CD14-positive monocyte (primary cell): ENCODE measurements at regions not wholly inside any gene's neighbourhood (a gene's known extent, or its start where the extent isn't known, plus 50 kb on each side); places are given as distances from the start of the nearest gene placed in this dataset.

Experiments used
- DNase-seq, 3 donors: peaks; one replicate each; pipeline ENCODE4 v3.0.0-alpha.2; 2011 to 2022
- H2AFZ ChIP-seq: 2 replicates; pipeline ENCODE4 v1.6.0; 2012; ENCODE audit warnings: mild to moderate bottlenecking, low read depth, low read length, inconsistent platforms; ENCODE audit not compliant: insufficient read depth, poor library complexity, severe bottlenecking
- H3K27ac ChIP-seq, 2 donors: 1 replicate in 1 of 2; 2 replicates in 1 of 2; pipeline ENCODE4 v1.5.1; 2012 to 2013; ENCODE audit warnings: low read length in 2 of 2, control low read depth in 1 of 2, inconsistent platforms in 1 of 2, low read depth in 1 of 2, mild to moderate bottlenecking in 1 of 2
- H3K27me3 ChIP-seq, 2 donors: one replicate each; pipeline versions ENCODE4 v1.6.0 to v1.6.1; 2011 to 2013; ENCODE audit warnings: low read length in 2 of 2; ENCODE audit not compliant: control insufficient read depth in 2 of 2, insufficient read depth in 2 of 2
- H3K36me3 ChIP-seq, 2 donors: replicated peaks in 1 of 2; 1 replicate in 1 of 2; 2 replicates in 1 of 2; pipeline versions ENCODE4 v1.5.1 to v1.6.1; 2012 to 2013; ENCODE audit warnings: low read length in 2 of 2, control low read depth in 1 of 2, inconsistent platforms in 1 of 2, mild to moderate bottlenecking in 1 of 2; ENCODE audit not compliant: insufficient read depth in 2 of 2, control insufficient read depth in 1 of 2
- H3K4me1 ChIP-seq, 2 donors: 1 replicate in 1 of 2; 2 replicates in 1 of 2; pipeline versions ENCODE4 v1.5.1 to v1.6.1; 2012 to 2013; ENCODE audit warnings: low read length in 2 of 2, control low read depth in 1 of 2, inconsistent platforms in 1 of 2, mild to moderate bottlenecking in 1 of 2, moderate library complexity in 1 of 2; ENCODE audit not compliant: insufficient read depth in 2 of 2, control insufficient read depth in 1 of 2
- H3K4me2 ChIP-seq: replicated peaks from 2 replicates; pipeline ENCODE3; 2012; ENCODE audit warnings: low read length, moderate library complexity, mild to moderate bottlenecking; ENCODE audit not compliant: poor library complexity, severe bottlenecking; ENCODE audit errors: extremely low read depth
- H3K4me3 ChIP-seq, 3 experiments: fragments of 200-600 bp in 1 of 3; sonication (generic) in 1 of 3; replicated peaks in 1 of 3; 1 replicate in 2 of 3; 2 replicates in 1 of 3; pipeline ENCODE4 v1.5.1; 2011 to 2013; ENCODE audit warnings: low read length in 3 of 3, mild to moderate bottlenecking in 3 of 3, control low read depth in 2 of 3, low read depth in 2 of 3, inconsistent platforms in 1 of 3, moderate library complexity in 1 of 3
- H3K79me2 ChIP-seq: 2 replicates; pipeline ENCODE4 v1.6.0; 2012; ENCODE audit warnings: mild to moderate bottlenecking, control low read depth, inconsistent platforms, low read length, moderate library complexity; ENCODE audit not compliant: insufficient read depth
- H3K9ac ChIP-seq: 2 replicates; pipeline ENCODE4 v1.6.0; 2017; ENCODE audit warnings: low read length, mild to moderate bottlenecking; ENCODE audit not compliant: insufficient read depth, poor library complexity, severe bottlenecking
- H3K9me3 ChIP-seq, 2 donors: replicated peaks in 1 of 2; 1 replicate in 1 of 2; 2 replicates in 1 of 2; pipeline versions ENCODE4 v1.5.1 to v1.6.1; 2012 to 2013; ENCODE audit warnings: low read length in 2 of 2, control low read depth in 1 of 2; ENCODE audit not compliant: control insufficient read depth in 1 of 2, insufficient read depth in 1 of 2
- H4K20me1 ChIP-seq: 2 replicates; pipeline ENCODE4 v1.6.0; 2012; ENCODE audit warnings: mild to moderate bottlenecking, low read length, control low read depth, moderate library complexity; ENCODE audit not compliant: insufficient read depth
- H3K27ac Mint-ChIP-seq, 7 donors: one replicate each; pipeline ENCODE4 v1.8.0; 2020; ENCODE audit warnings: mild to moderate bottlenecking in 7 of 7, mixed read lengths in 7 of 7, moderate library complexity in 6 of 7, inconsistent platforms in 2 of 7
- H3K27me3 Mint-ChIP-seq, 3 donors: one replicate each; pipeline ENCODE4 v1.8.0; 2021 to 2022; ENCODE audit warnings: low read depth in 3 of 3, mild to moderate bottlenecking in 3 of 3, mixed read lengths in 3 of 3, moderate library complexity in 3 of 3, inconsistent platforms in 1 of 3
- H3K36me3 Mint-ChIP-seq, 2 donors: one replicate each; pipeline ENCODE4 v1.8.0; 2020; ENCODE audit warnings: mixed read lengths in 2 of 2, inconsistent platforms in 1 of 2, mild to moderate bottlenecking in 1 of 2
- H3K4me1 Mint-ChIP-seq: one replicate; pipeline ENCODE4 v1.8.0; 2020; ENCODE audit warnings: mild to moderate bottlenecking, mixed read lengths
- H3K4me3 Mint-ChIP-seq, 2 donors: one replicate each; pipeline ENCODE4 v1.8.0; 2020; ENCODE audit warnings: mild to moderate bottlenecking in 2 of 2, mixed read lengths in 2 of 2, moderate library complexity in 1 of 2
- H3K9me3 Mint-ChIP-seq, 7 donors: one replicate each; pipeline ENCODE4 v1.8.0; 2020 to 2022; ENCODE audit warnings: mixed read lengths in 7 of 7, mild to moderate bottlenecking in 6 of 7, moderate library complexity in 6 of 7, inconsistent platforms in 2 of 7
- WGBS: methylation state at CpG from one replicate; pipeline ENCODE4 v1.1.5; 2013; ENCODE audit warnings: missing lambda C conversion rate; ENCODE audit not compliant: insufficient coverage; 5-methylcytosine and 5-hydroxymethylcytosine counted together
- intact Hi-C, 2 donors: fragments of 100-400 bp; cut with micrococcal nuclease; formaldehyde crosslinking; loops; one replicate each; pipeline versions ENCODE4 v1.15.0 to v1.15.1; 2023
- TF ChIP-seq, protein P1 (sequence below): fragments of 200-600 bp; IDR thresholded peaks from one replicate; pipeline ENCODE4 v1.8.0; 2022; ENCODE audit warnings: antibody characterized with exemption, mild to moderate bottlenecking

DNA sequence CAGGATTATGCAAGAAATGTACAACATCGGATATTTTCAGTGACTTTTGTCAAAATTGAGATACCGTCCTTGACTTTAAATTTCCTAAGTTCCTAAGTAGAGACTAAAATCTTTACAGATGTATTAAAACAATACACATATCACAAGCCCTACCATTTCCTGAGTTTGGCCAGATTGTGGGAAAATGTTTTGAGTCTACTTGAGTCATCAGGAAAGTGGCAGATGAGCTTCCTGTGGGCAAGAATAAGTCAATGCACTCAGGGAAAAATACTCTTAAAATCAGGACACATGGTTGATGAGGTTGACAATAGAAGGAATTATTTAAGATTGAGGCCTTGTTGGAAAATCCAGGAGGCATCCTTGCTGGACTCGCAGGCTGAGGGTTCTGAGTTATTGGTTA lies 162.5 kb downstream of the SNX10 start:
- H3K4me1 Mint-ChIP-seq, result no peaks in the 10 kb centered on the region
- no peaks in the 10 kb centered on the region for H3K9me3 Mint-ChIP-seq
- peaks cover 0 to 3% (median under 1%) of the 10 kb centered on the region in 3 donors for H3K27me3 Mint-ChIP-seq
- TF ChIP-seq, protein P1, sequence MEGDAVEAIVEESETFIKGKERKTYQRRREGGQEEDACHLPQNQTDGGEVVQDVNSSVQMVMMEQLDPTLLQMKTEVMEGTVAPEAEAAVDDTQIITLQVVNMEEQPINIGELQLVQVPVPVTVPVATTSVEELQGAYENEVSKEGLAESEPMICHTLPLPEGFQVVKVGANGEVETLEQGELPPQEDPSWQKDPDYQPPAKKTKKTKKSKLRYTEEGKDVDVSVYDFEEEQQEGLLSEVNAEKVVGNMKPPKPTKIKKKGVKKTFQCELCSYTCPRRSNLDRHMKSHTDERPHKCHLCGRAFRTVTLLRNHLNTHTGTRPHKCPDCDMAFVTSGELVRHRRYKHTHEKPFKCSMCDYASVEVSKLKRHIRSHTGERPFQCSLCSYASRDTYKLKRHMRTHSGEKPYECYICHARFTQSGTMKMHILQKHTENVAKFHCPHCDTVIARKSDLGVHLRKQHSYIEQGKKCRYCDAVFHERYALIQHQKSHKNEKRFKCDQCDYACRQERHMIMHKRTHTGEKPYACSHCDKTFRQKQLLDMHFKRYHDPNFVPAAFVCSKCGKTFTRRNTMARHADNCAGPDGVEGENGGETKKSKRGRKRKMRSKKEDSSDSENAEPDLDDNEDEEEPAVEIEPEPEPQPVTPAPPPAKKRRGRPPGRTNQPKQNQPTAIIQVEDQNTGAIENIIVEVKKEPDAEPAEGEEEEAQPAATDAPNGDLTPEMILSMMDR, result no peak
- Histone ChIP-seq H3K27me3 (no peaks in the 10 kb centered on the region), H3K9me3 (no peaks in the 10 kb centered on the region), H3K4me2 (no peak overlapping the region), H3K4me3 (no peak overlapping the region), H3K9ac (no peak overlapping the region), H3K27ac (no peak overlapping the region), H4K20me1 (no peaks in the 10 kb centered on the region), H3K4me1 (no peaks in the 10 kb centered on the region), H3K36me3 (no peaks in the 10 kb centered on the region), H3K79me2 (no peaks in the 10 kb centered on the region), H2AFZ (no peak overlapping the region)
- no peak for DNase-seq
- whole genome bisulfite sequencing, result 43% methylated on average over 1 of the region's 3 CpGs
- H3K27ac Mint-ChIP-seq, result no peak overlapping the region
- intact Hi-C loops, result no loop called here
- no peaks in the 10 kb centered on the region for H3K36me3 Mint-ChIP-seq
- no peak overlapping the region for H3K4me3 Mint-ChIP-seq

DNA sequence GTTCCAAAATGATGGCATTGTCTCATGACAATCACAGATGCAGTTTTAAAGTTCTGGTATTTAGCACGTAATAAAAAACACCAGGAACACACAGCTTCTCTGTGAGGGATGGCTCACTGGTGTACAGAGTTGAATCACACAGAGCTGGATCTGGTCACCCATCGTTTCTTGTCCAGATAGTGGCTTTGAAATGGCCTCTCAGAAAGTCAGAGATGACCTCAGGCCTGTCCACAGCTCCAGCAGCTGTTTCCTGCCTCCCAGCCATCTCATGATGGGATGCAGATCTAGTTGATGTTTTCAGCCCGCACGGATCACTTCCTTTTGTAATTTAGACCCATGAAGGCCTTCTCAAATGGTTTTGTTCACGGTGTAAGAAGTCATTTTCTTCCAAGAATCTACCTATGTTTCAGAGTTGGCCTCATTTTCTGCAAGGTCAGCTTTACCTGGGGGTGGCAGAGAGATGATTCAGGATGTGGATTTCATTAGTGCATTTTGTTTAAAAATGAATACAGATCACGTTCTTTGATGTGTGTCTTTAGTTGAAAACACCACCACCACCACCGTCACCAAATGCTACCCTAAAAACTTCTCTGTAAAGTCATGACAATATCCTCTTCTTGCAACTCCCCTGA lies 166.2 kb downstream of the SNX10 start:
- no peak overlapping the region for H3K4me3 Mint-ChIP-seq
- H3K4me1 ChIP-seq, result peaks cover 5% of the 10 kb centered on the region in 2 donors
- no peak overlapping the region for H3K4me3 ChIP-seq
- no peak overlapping the region for H3K27ac ChIP-seq
- no peak overlapping the region for H3K27ac Mint-ChIP-seq
- H4K20me1 ChIP-seq, result no peaks in the 10 kb centered on the region
- DNase-seq, result no peak
- no peaks in the 10 kb centered on the region for H3K27me3 ChIP-seq
- no peak overlapping the region for H3K4me2 ChIP-seq
- no peaks in the 10 kb centered on the region for H3K9me3 Mint-ChIP-seq
- H3K4me1 Mint-ChIP-seq, result peaks cover 5% of the 10 kb centered on the region
- intact Hi-C loops, result no loop called here
- no peaks in the 10 kb centered on the region for H3K9me3 ChIP-seq
- H3K36me3 ChIP-seq, result no peaks in the 10 kb centered on the region
- H3K27me3 Mint-ChIP-seq, result peaks cover 0 to 1% (median 0%) of the 10 kb centered on the region in 3 donors
- TF ChIP-seq, protein P1, result no peak
- H2AFZ ChIP-seq, result no peak overlapping the region
- no peaks in the 10 kb centered on the region for H3K79me2 ChIP-seq
- no peaks in the 10 kb centered on the region for H3K36me3 Mint-ChIP-seq
- no peak overlapping the region for H3K9ac ChIP-seq
- 92% methylated on average over 1 of the region's 7 CpGs for WGBS
